ACHN (cell line): ENCODE measurements at regions not wholly inside any gene's neighbourhood (a gene's known extent, or its start where the extent isn't known, plus 50 kb on each side); places are given as distances from the start of the nearest gene placed in this dataset.

Source experiments
- DNase-seq: peaks from one replicate; pipeline ENCODE4 v3.0.0-alpha.2; 2015
- in situ Hi-C: cut with HindIII; loops from 2 replicates; pipeline ENCODE4 v1.10.0; 2017; ENCODE audit warnings: low sequenced_read_pairs, low pct_ligation_motif_present, low pct_unique_long_range_greater_than_20kb

- in situ Hi-C loops: loop anchor here (10.0 kb wide), 1 partner anchor 182 kb away; the partner anchor contains the start of gene GASK1B
- no peak for DNase-seq
Measured at GRCh38 chr4:157992948-157993839, 179.6 kb downstream of the GASK1B start.

GRCh38 chr4:157992038-157992705, 180.7 kb downstream of the GASK1B start:
- DNase-seq: peak; percentile 71
- in situ Hi-C loops: loop anchor here (10.0 kb wide), 1 partner anchor 183 kb away; the partner anchor contains the start of gene GASK1B

GRCh38 chr4:157988641-157989040, 184.2 kb downstream of the GASK1B start:
- in situ Hi-C loops: no loop called here
- no peak for DNase-seq

GRCh38 chr4:157984285-157984911, 188.4 kb downstream of the GASK1B start:
- DNase-seq: no peak
- in situ Hi-C loops: no loop called here

GRCh38 chr4:157983300-157983699, 189.5 kb downstream of the GASK1B start:
- in situ Hi-C loops: no loop called here
- no peak for DNase-seq

GRCh38 chr4:157980158-157980557, 192.7 kb downstream of the GASK1B start:
- no peak for DNase-seq
- in situ Hi-C loops: no loop called here

GRCh38 chr4:157978680-157979361, 194.0 kb downstream of the GASK1B start:
- DNase-seq: peak; percentile 70
- in situ Hi-C loops: no loop called here

- DNase-seq: no peak
- in situ Hi-C loops: no loop called here
Measured at GRCh38 chr4:157977086-157977485, 195.7 kb downstream of the GASK1B start.

- DNase-seq: no peak
- in situ Hi-C loops: no loop called here
Measured at GRCh38 chr4:157973297-157973696, 199.5 kb downstream of the GASK1B start.

- no peak for DNase-seq
- in situ Hi-C loops: no loop called here
Measured at GRCh38 chr4:157964463-157964862, 208.4 kb downstream of the GASK1B start.

GRCh38 chr4:157961229-157961990, 211.4 kb downstream of the GASK1B start:
- in situ Hi-C loops: no loop called here

GRCh38 chr4:157957905-157958304, 214.9 kb downstream of the GASK1B start:
- DNase-seq: no peak
- in situ Hi-C loops: no loop called here

More at GRCh38 chr4:157961229-157961990, 211.4 kb downstream of the GASK1B start:
- no peak for DNase-seq

- in situ Hi-C loops: no loop called here
- no peak for DNase-seq
Measured at GRCh38 chr4:157942017-157942416, 230.8 kb downstream of the GASK1B start.

- no peak for DNase-seq
- in situ Hi-C loops: no loop called here
Measured at GRCh38 chr4:157934151-157934550, 238.7 kb downstream of the GASK1B start.

GRCh38 chr4:157932936-157933335, 239.9 kb downstream of the GASK1B start:
- no peak for DNase-seq
- in situ Hi-C loops: no loop called here

GRCh38 chr4:157929486-157929885, 243.3 kb downstream of the GASK1B start:
- DNase-seq: no peak
- in situ Hi-C loops: no loop called here

- in situ Hi-C loops: no loop called here
- peak; percentile 42 for DNase-seq
Measured at GRCh38 chr4:157918036-157918832, 254.6 kb downstream of the GASK1B start.
